ENCODE measurements at regions not wholly inside any gene's neighbourhood (a gene's known extent, or its start where the extent isn't known, plus 50 kb on each side); places are given as distances from the start of the nearest gene placed in this dataset.

DNA sequence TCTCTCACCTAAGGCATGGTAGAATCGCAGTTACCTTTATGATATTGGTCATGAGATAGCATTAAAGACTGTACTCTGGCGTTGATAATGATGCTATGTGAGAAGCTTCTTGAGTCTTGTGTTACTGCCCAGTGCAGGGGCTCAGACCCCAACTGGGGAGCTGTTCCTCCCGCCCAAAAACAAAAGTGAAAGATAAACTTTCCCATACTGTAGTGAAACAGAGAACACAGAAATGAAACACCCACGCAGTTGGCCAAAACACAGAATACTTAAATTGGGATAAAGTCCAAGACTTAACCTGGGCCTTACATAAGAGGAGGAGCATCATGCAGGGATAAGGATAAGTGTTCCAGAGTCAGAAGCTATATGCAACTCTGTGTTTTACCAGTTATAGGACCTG, 130.6 kb downstream of the HHIPL2 start:
- TF ChIP-seq, protein P1, sequence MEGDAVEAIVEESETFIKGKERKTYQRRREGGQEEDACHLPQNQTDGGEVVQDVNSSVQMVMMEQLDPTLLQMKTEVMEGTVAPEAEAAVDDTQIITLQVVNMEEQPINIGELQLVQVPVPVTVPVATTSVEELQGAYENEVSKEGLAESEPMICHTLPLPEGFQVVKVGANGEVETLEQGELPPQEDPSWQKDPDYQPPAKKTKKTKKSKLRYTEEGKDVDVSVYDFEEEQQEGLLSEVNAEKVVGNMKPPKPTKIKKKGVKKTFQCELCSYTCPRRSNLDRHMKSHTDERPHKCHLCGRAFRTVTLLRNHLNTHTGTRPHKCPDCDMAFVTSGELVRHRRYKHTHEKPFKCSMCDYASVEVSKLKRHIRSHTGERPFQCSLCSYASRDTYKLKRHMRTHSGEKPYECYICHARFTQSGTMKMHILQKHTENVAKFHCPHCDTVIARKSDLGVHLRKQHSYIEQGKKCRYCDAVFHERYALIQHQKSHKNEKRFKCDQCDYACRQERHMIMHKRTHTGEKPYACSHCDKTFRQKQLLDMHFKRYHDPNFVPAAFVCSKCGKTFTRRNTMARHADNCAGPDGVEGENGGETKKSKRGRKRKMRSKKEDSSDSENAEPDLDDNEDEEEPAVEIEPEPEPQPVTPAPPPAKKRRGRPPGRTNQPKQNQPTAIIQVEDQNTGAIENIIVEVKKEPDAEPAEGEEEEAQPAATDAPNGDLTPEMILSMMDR (IDR thresholded peaks at IDR 0.05 in 4 of 5, conservative IDR thresholded peaks at IDR 0.05 in 1 of 5): no peak
- no peak for TF ChIP-seq POLR2A (IDR thresholded peaks at IDR 0.05)
